H9 (cell line): ENCODE measurements at regions not wholly inside any gene's neighbourhood (a gene's known extent, or its start where the extent isn't known, plus 50 kb on each side); places are given as distances from the start of the nearest gene placed in this dataset.

Source experiments
- DNase-seq: peaks from one replicate; pipeline ENCODE4 v3.0.0-alpha.2; 2017
- H2AFZ ChIP-seq: one replicate; pipeline ENCODE4 v1.6.1; 2013; ENCODE audit warnings: mild to moderate bottlenecking, low read length, control low read depth, moderate library complexity
- H2AK5ac ChIP-seq: 2 replicates; pipeline ENCODE4 v1.6.1; 2013; ENCODE audit warnings: low read length, control low read depth, mixed read lengths; ENCODE audit not compliant: insufficient read length
- H2BK120ac ChIP-seq: one replicate; pipeline ENCODE4 v1.6.1; 2013; ENCODE audit warnings: low read depth, mild to moderate bottlenecking, low read length, control low read depth, inconsistent platforms; ENCODE audit not compliant: poor library complexity, severe bottlenecking
- H2BK12ac ChIP-seq: 2 replicates; pipeline ENCODE4 v1.6.1; 2013; ENCODE audit warnings: low read length, control low read depth, mixed read lengths, low read depth; ENCODE audit not compliant: insufficient read length
- H2BK15ac ChIP-seq: 2 replicates; pipeline ENCODE4 v1.6.1; 2013; ENCODE audit warnings: low read depth, low read length, control low read depth
- H2BK20ac ChIP-seq: one replicate; pipeline ENCODE4 v1.6.1; 2013; ENCODE audit warnings: low read depth, mild to moderate bottlenecking, low read length, control low read depth, inconsistent platforms; ENCODE audit not compliant: poor library complexity, severe bottlenecking
- H2BK5ac ChIP-seq: 2 replicates; pipeline ENCODE4 v1.6.1; 2013; ENCODE audit warnings: low read length, control low read depth, mixed read lengths; ENCODE audit not compliant: insufficient read length
- H3K14ac ChIP-seq: 2 replicates; pipeline ENCODE4 v1.6.1; 2013; ENCODE audit warnings: low read length, control low read depth; ENCODE audit not compliant: insufficient read depth
- H3K18ac ChIP-seq: 2 replicates; pipeline ENCODE4 v1.6.1; 2013; ENCODE audit warnings: low read depth, mild to moderate bottlenecking, mixed read lengths, low read length, control low read depth; ENCODE audit not compliant: insufficient read length
- H3K23ac ChIP-seq: 2 replicates; pipeline ENCODE4 v1.6.1; 2013; ENCODE audit warnings: low read length, control low read depth, mixed read lengths, low read depth; ENCODE audit not compliant: insufficient read length
- H3K23me2 ChIP-seq: 2 replicates; pipeline ENCODE4 v1.6.1; 2013; ENCODE audit warnings: low read depth, mild to moderate bottlenecking, mixed read lengths, low read length, control low read depth; ENCODE audit not compliant: insufficient read length, poor library complexity, severe bottlenecking
- H3K27ac ChIP-seq: 2 replicates; pipeline ENCODE4 v1.5.1; 2013; ENCODE audit warnings: low read length, control low read depth, mixed read lengths, low read depth; ENCODE audit not compliant: insufficient read length
- H3K27me3 ChIP-seq: 2 replicates; pipeline ENCODE4 v1.6.1; 2013; ENCODE audit warnings: low read length, control low read depth, inconsistent platforms; ENCODE audit not compliant: insufficient read depth
- H3K4ac ChIP-seq: 2 replicates; pipeline ENCODE4 v1.6.1; 2013; ENCODE audit warnings: low read depth, mild to moderate bottlenecking, control low read depth, inconsistent platforms, low read length, moderate library complexity
- H3K4me1 ChIP-seq: 2 replicates; pipeline ENCODE4 v1.6.1; 2013; ENCODE audit warnings: low read length, control low read depth, inconsistent platforms; ENCODE audit not compliant: insufficient read depth
- H3K4me2 ChIP-seq: 2 replicates; pipeline ENCODE4 v1.6.1; 2013; ENCODE audit warnings: low read length, control low read depth, mixed read lengths; ENCODE audit not compliant: insufficient read length, insufficient read depth
- H3K56ac ChIP-seq: 2 replicates; pipeline ENCODE4 v1.6.1; 2013; ENCODE audit warnings: low read depth, mild to moderate bottlenecking, mixed read lengths, low read length, control low read depth; ENCODE audit not compliant: insufficient read length
- H3K79me1 ChIP-seq: 2 replicates; pipeline ENCODE4 v1.6.1; 2013; ENCODE audit warnings: low read depth, mild to moderate bottlenecking, moderate library complexity, low read length, control low read depth, inconsistent platforms; ENCODE audit not compliant: insufficient read depth, poor library complexity, severe bottlenecking
- H3K79me2 ChIP-seq: 2 replicates; pipeline ENCODE4 v1.6.1; 2013; ENCODE audit warnings: low read length, control low read depth, inconsistent platforms; ENCODE audit not compliant: insufficient read depth
- H3K9ac ChIP-seq: 2 replicates; pipeline ENCODE4 v1.6.1; 2013; ENCODE audit warnings: low read length, control low read depth, mixed read lengths; ENCODE audit not compliant: insufficient read length; ENCODE audit errors: extremely low read depth
- H3K9me3 ChIP-seq: one replicate; pipeline ENCODE4 v1.6.1; 2013; ENCODE audit warnings: low read depth, low read length, inconsistent platforms; ENCODE audit not compliant: control insufficient read depth
- H3T11ph ChIP-seq: one replicate; pipeline ENCODE4 v1.6.1; 2013; ENCODE audit warnings: mild to moderate bottlenecking, low read length, control low read depth, inconsistent platforms
- H4K20me1 ChIP-seq: one replicate; pipeline ENCODE4 v1.6.1; 2013; ENCODE audit not compliant: control insufficient read depth, insufficient read length, insufficient read depth
- H4K5ac ChIP-seq: 2 replicates; pipeline ENCODE4 v1.6.1; 2013; ENCODE audit warnings: low read depth, mild to moderate bottlenecking, mixed read lengths, low read length, control low read depth; ENCODE audit not compliant: insufficient read length
- H4K8ac ChIP-seq: replicated peaks from 2 replicates; pipeline ENCODE4 v1.6.1; 2013; ENCODE audit warnings: low read length, control low read depth, mixed read lengths, low read depth; ENCODE audit not compliant: insufficient read length
- H4K91ac ChIP-seq: 2 replicates; pipeline ENCODE4 v1.6.1; 2013; ENCODE audit warnings: low read depth, mild to moderate bottlenecking, moderate library complexity, mixed read lengths, low read length, control low read depth; ENCODE audit not compliant: insufficient read length
- H3K27ac Mint-ChIP-seq, 3 experiments: 2 replicates in 2 of 3; 3 replicates in 1 of 3; pipeline ENCODE4 v1.8.0; 2020 to 2021; ENCODE audit warnings: mixed read lengths in 3 of 3, mild to moderate bottlenecking in 1 of 3, moderate library complexity in 1 of 3
- H3K27me3 Mint-ChIP-seq: 2 replicates; pipeline ENCODE4 v1.8.0; 2021; ENCODE audit warnings: low read depth, mild to moderate bottlenecking, moderate library complexity, mixed read lengths
- H3K36me3 Mint-ChIP-seq, 3 experiments: 2 replicates in 2 of 3; 3 replicates in 1 of 3; pipeline ENCODE4 v1.8.0; 2020 to 2021; ENCODE audit warnings: low read depth in 3 of 3, mixed read lengths in 3 of 3; ENCODE audit not compliant: insufficient read depth in 1 of 3
- H3K4me1 Mint-ChIP-seq, 2 experiments: 2 replicates each; pipeline ENCODE4 v1.8.0; 2020; ENCODE audit warnings: mixed read lengths in 2 of 2
- H3K4me3 Mint-ChIP-seq, 2 experiments: 2 replicates in 1 of 2; 3 replicates in 1 of 2; pipeline ENCODE4 v1.8.0; 2020 to 2021; ENCODE audit warnings: mild to moderate bottlenecking in 2 of 2, mixed read lengths in 2 of 2, moderate library complexity in 1 of 2
- H3K9me3 Mint-ChIP-seq, 2 experiments: 2 replicates in 1 of 2; 3 replicates in 1 of 2; pipeline ENCODE4 v1.8.0; 2020; ENCODE audit warnings: mild to moderate bottlenecking in 2 of 2, mixed read lengths in 2 of 2, moderate library complexity in 1 of 2
- WGBS: extraction: QIAGEN DNeasy Blood & Tissue Kit; methylation state at CpG from one replicate; pipeline ENCODE4 v1.1.7; 2013; ENCODE audit warnings: missing lambda C conversion rate, low lambda C conversion rate, mixed read lengths; ENCODE audit not compliant: insufficient read length; ENCODE audit errors: extremely low coverage; 5-methylcytosine and 5-hydroxymethylcytosine counted together
- TF ChIP-seq, protein P1 (sequence below): fragments of 200-600 bp; sonication (generic); conservative IDR thresholded peaks from 3 replicates; pipeline ENCODE4 v1.8.0; 2021; ENCODE audit warnings: antibody characterized with exemption, mild to moderate bottlenecking

DNA sequence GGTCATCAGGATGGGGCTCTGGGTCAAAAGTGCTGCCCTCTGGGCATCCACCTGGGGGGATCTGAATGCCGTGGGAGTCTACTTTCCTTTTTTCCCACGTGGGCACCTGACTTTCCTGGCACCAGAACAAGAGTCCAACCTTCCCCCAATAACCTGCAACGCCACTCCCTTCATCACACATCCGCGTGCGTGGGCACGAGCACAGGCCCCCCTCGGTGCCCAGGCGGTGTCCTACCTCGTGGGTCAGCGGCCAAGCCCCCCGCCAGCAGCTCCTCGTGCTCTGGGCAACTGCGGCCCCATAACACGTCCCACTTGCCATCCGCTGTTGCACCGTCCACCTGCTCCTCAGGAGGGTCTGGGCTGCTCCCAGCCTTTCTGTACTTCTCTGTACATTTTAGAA lies 87.0 kb downstream of the YTHDF1 start:
- Mint-ChIP-seq H3K9me3 (no peaks in the 10 kb centered on the region), H3K36me3 (no peaks in the 10 kb centered on the region), H3K4me1 (peaks cover 19 to 24% of the 10 kb centered on the region in 2 experiments), H3K27me3 (peaks cover 18% of the 10 kb centered on the region), H3K4me3 (no peak overlapping the region), H3K27ac (no peak overlapping the region)
- Histone ChIP-seq H3K9me3 (no peaks in the 10 kb centered on the region), H3K23me2 (no peaks in the 10 kb centered on the region), H3T11ph (no peak overlapping the region), H2BK12ac (no peak overlapping the region), H3K4me1 (peaks cover 4% of the 10 kb centered on the region; the same call in 1 of the 2 replicates), H3K79me1 (no peaks in the 10 kb centered on the region), H4K8ac (no peak overlapping the region), H2BK20ac (no peak overlapping the region), H3K18ac (no peak overlapping the region), H3K9ac (no peak overlapping the region), H3K27ac (no peak overlapping the region), H4K20me1 (no peaks in the 10 kb centered on the region), H3K4me2 (no peak overlapping the region), H4K91ac (no peak overlapping the region), H2BK120ac (no peak overlapping the region), H3K56ac (no peak overlapping the region), H3K14ac (no peak overlapping the region), H3K4ac (no peak overlapping the region), H2AFZ (no peak overlapping the region), H4K5ac (no peak overlapping the region), H2AK5ac (no peak overlapping the region), H2BK15ac (no peak overlapping the region), H2BK5ac (no peak overlapping the region), H3K79me2 (no peaks in the 10 kb centered on the region), H3K23ac (no peak overlapping the region), H3K27me3 (no peaks in the 10 kb centered on the region)
- no CpG with 5 or more reads among the region's 17 CpGs for WGBS
- DNase-seq: no peak
- TF ChIP-seq, protein P1, sequence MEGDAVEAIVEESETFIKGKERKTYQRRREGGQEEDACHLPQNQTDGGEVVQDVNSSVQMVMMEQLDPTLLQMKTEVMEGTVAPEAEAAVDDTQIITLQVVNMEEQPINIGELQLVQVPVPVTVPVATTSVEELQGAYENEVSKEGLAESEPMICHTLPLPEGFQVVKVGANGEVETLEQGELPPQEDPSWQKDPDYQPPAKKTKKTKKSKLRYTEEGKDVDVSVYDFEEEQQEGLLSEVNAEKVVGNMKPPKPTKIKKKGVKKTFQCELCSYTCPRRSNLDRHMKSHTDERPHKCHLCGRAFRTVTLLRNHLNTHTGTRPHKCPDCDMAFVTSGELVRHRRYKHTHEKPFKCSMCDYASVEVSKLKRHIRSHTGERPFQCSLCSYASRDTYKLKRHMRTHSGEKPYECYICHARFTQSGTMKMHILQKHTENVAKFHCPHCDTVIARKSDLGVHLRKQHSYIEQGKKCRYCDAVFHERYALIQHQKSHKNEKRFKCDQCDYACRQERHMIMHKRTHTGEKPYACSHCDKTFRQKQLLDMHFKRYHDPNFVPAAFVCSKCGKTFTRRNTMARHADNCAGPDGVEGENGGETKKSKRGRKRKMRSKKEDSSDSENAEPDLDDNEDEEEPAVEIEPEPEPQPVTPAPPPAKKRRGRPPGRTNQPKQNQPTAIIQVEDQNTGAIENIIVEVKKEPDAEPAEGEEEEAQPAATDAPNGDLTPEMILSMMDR: no peak
